Transverse colon (tissue), 4 donors: ENCODE measurements at regions not wholly inside any gene's neighbourhood (a gene's known extent, or its start where the extent isn't known, plus 50 kb on each side); places are given as distances from the start of the nearest gene placed in this dataset.

ENCODE experiments used
- DNase-seq: peaks from one replicate; pipeline ENCODE4 v3.0.0-alpha.2; 2019
- H3K27ac ChIP-seq, 4 donors: fragments of 200-600 bp; sonication (generic); 2 replicates each; pipeline ENCODE4 v1.5.1; 2016 to 2018; ENCODE audit warnings: inconsistent platforms in 4 of 4
- H3K27me3 ChIP-seq: fragments of 200-600 bp; sonication (generic); 2 replicates; pipeline ENCODE4 v1.5.1; 2017; ENCODE audit warnings: inconsistent platforms
- H3K36me3 ChIP-seq, 4 donors: fragments of 200-600 bp; sonication (generic); 2 replicates each; pipeline ENCODE4 v1.5.1; 2017 to 2019; ENCODE audit warnings: inconsistent platforms in 4 of 4
- H3K4me1 ChIP-seq, 4 donors: fragments of 200-600 bp; sonication (generic); 2 replicates each; pipeline ENCODE4 v1.5.1; 2017 to 2020; ENCODE audit warnings: inconsistent platforms in 4 of 4
- H3K4me3 ChIP-seq, 4 donors: fragments of 200-600 bp; sonication (generic); 1 replicate in 1 of 4; 2 replicates in 3 of 4; pipeline versions ENCODE4 v1.5.1 to v1.6.1; 2017 to 2019; ENCODE audit warnings: inconsistent platforms in 4 of 4
- H3K9me3 ChIP-seq, 2 donors: fragments of 200-600 bp; sonication (generic); 2 replicates each; pipeline ENCODE4 v1.5.1; 2017 to 2019; ENCODE audit warnings: inconsistent platforms in 2 of 2
- EP300 ChIP-seq: sonication (generic); formaldehyde crosslinking; IDR thresholded peaks from one replicate; pipeline ENCODE4 v1.6.1; 2017; ENCODE audit warnings: antibody characterized with exemption, low read depth
- POLR2A ChIP-seq: fragments of 450-650 bp; IDR thresholded peaks from one replicate; pipeline ENCODE4 v1.6.1; 2016; ENCODE audit warnings: antibody characterized with exemption, mild to moderate bottlenecking, moderate library complexity
- POLR2AphosphoS5 ChIP-seq, 3 donors: sonication (generic); formaldehyde crosslinking; IDR thresholded peaks; one replicate each; pipeline ENCODE4 v1.6.1; 2016; ENCODE audit warnings: antibody characterized with exemption in 3 of 3
- WGBS, 2 donors: methylation state at CpG; one replicate each; pipeline ENCODE4 v1.1.5; 2018; ENCODE audit warnings: low coverage in 1 of 2; 5-methylcytosine and 5-hydroxymethylcytosine counted together
- in situ Hi-C, 4 donors: fragments of 200-750 bp; cut with MboI; loops; one replicate each; pipeline versions ENCODE4 v1.15.0 to v1.15.1; 2017; ENCODE audit warnings: low sequenced_read_pairs in 3 of 4, low pct_ligation_motif_present in 1 of 4, low pct_unique_long_range_greater_than_20kb in 1 of 4
- intact Hi-C: fragments of 100-400 bp; cut with DNase I; formaldehyde crosslinking; loops from one replicate; pipeline ENCODE4 v1.15.1; 2023; ENCODE audit warnings: low total_unique reads
- TF ChIP-seq, protein P1 (sequence below), 5 experiments: fragments of 200-600 bp in 3 of 5; fragments of 450-650 bp in 2 of 5; sonication (generic) in 3 of 5; IDR thresholded peaks; 1 replicate in 2 of 5; 2 replicates in 3 of 5; pipeline ENCODE4 v1.5.1; 2016 to 2017; ENCODE audit warnings: antibody characterized with exemption in 5 of 5, inconsistent platforms in 3 of 5, mild to moderate bottlenecking in 2 of 5, moderate library complexity in 1 of 5

DNA sequence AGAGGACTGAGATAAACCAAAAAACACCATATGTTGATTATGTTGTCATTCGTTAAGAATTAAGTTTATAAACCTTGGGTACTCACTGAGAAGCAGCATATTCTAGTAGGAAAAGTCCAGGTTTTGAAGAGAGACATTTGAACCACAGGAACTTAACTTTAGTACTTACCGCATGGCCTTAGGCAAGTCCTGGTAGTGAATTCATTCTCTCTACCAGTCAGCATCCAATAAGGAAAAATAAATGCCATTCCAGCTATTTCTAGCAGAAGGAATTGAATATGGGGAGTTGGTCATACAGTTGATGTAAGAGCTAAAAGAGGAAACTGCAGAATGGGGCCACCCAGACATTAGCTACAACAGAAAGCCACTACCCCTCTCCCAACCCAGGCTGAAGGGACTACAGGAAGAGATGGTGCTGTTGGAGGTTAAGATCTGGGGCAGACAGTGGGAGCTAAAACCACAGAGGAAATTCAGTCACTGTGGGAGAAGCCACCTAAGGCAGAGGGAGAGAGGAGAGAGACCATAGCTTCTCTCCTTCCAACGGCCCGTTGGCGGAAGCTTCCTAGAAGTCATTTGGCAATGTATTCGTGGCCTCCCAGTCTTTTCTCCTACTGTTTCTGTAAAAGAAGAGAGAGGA, 133.8 kb upstream of the RARB start:
- TF ChIP-seq POLR2A, result no peak
- TF ChIP-seq, protein P1, sequence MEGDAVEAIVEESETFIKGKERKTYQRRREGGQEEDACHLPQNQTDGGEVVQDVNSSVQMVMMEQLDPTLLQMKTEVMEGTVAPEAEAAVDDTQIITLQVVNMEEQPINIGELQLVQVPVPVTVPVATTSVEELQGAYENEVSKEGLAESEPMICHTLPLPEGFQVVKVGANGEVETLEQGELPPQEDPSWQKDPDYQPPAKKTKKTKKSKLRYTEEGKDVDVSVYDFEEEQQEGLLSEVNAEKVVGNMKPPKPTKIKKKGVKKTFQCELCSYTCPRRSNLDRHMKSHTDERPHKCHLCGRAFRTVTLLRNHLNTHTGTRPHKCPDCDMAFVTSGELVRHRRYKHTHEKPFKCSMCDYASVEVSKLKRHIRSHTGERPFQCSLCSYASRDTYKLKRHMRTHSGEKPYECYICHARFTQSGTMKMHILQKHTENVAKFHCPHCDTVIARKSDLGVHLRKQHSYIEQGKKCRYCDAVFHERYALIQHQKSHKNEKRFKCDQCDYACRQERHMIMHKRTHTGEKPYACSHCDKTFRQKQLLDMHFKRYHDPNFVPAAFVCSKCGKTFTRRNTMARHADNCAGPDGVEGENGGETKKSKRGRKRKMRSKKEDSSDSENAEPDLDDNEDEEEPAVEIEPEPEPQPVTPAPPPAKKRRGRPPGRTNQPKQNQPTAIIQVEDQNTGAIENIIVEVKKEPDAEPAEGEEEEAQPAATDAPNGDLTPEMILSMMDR (IDR thresholded peaks at IDR 0.05), result no peak
- no peak for TF ChIP-seq EP300
- no peak for TF ChIP-seq POLR2AphosphoS5 (IDR thresholded peaks at IDR 0.05)
- intact Hi-C loops (no loop called here), in situ Hi-C loops (no loop called here)
- H3K4me3 ChIP-seq, result no peak overlapping the region
- no peaks in the 10 kb centered on the region for H3K36me3 ChIP-seq
- H3K27ac ChIP-seq, result no peak overlapping the region
- H3K9me3 ChIP-seq, result no peaks in the 10 kb centered on the region
- peaks cover 0 to 8% (median 4%) of the 10 kb centered on the region in 4 donors for H3K4me1 ChIP-seq
- no peaks in the 10 kb centered on the region for H3K27me3 ChIP-seq
- no peak for DNase-seq
- 76 to 88% methylated on average over 6 of the region's 6 CpGs for WGBS, 2 donors

DNA sequence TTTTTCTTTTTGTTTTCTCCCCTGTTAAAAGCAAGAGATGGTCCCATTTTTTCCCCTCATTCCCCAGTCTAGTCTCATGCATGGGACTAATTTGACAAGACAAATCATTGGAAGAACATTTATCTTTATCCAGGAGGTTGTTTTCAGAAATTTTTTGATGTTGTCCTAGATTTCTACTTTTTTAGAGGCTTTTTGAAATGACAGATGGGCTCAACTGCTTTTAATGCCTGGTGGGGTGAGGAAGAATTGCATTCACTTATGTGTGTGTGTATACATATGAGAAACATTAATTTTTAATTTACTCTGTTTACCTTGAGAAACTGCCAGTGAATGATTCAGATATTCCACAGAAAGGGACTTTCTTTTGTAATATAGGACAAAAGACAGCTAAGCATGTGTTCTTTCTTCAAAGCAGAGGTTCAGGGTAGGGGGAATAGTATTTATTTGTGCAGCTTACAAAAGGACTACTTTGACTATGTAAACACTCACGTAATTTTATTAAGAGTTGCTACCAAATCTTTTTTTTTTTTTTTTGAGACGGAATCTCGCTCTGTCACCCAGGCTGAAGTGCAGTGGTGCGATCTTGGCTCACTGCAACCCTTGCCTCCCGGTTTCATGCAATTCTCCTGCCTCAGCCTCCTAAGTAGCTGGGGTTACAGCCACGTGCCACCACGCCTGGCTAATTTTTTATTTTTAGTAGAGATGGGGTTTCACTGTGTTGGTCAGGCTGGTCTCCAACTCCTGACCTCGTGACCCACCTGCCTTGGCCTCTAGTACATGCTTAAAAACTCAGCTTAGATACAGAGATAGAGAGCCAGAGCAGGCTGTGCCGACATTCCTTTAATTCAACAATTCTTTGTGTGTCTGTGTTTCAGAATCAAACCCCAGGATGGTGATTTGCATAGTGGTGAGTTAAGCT, 130.1 kb upstream of the RARB start:
- TF ChIP-seq EP300 (no peak), POLR2A (no peak), POLR2AphosphoS5 (IDR thresholded peaks at IDR 0.05) (no peak)
- TF ChIP-seq, protein P1 (IDR thresholded peaks at IDR 0.05), result no peak
- Histone ChIP-seq H3K4me1 (no peaks in the 10 kb centered on the region), H3K4me3 (no peak overlapping the region), H3K27ac (no peak overlapping the region), H3K27me3 (no peaks in the 10 kb centered on the region), H3K36me3 (no peaks in the 10 kb centered on the region), H3K9me3 (no peaks in the 10 kb centered on the region)
- DNase-seq, result no peak
- in situ Hi-C loops, result no loop called here
- WGBS, 2 donors, result 63 to 86% methylated on average over 3 to 9 of the region's 9 CpGs
- intact Hi-C loops, result no loop called here

DNA sequence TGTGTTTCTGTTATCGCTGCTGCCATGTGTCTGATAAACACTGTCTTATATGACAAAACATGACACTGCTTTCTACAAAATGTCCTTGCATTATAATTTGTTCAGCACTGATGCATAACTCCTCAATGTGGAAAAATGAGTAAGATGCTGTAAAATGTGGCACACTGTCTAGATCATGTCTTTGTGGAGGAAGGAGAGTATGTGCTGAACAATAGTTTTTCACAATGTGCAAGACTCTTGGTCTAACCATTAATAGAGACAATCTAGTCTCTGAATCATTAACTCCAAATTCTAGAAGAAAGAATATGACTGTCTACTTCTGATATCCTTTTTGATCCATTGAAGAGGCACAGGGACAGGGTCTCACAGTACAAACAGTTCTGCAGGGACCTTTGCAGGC, 127.9 kb upstream of the RARB start:
- intact Hi-C loops, result no loop called here
- DNase-seq, result no peak
- no peaks in the 10 kb centered on the region for H3K4me1 ChIP-seq
- TF ChIP-seq POLR2AphosphoS5 (IDR thresholded peaks at IDR 0.05) (no peak), EP300 (no peak), POLR2A (no peak)
- TF ChIP-seq, protein P1 (IDR thresholded peaks at IDR 0.05), result no peak
- no peak overlapping the region for H3K27ac ChIP-seq
- H3K27me3 ChIP-seq, result no peaks in the 10 kb centered on the region
- 89 to 100% methylated on average over 1 of the region's 1 CpG for WGBS, 2 donors
- no peak overlapping the region for H3K4me3 ChIP-seq
- in situ Hi-C loops, result no loop called here
- H3K36me3 ChIP-seq, result no peaks in the 10 kb centered on the region
- no peaks in the 10 kb centered on the region for H3K9me3 ChIP-seq

DNA sequence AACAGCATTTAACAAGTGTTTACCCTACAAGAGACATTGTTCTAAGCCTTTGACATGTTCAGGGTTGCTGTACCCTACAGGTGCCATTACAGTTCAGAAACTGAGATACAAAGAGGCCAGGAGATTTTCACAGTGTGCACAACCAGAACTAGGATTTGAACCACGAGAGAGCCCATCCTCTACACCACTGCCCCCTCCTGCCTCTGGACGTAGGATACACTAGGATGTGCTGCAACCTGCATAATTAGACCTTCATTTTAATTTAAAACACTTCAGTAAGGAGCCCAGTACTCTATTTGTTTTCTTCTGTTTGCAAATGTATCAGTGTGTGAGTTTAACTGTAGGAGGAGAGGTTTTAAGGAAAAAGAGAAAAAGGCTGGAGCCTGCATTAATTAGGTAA, 123.1 kb upstream of the RARB start:
- Histone ChIP-seq H3K9me3 (no peaks in the 10 kb centered on the region), H3K4me1 (no peaks in the 10 kb centered on the region), H3K27ac (no peak overlapping the region), H3K27me3 (no peaks in the 10 kb centered on the region), H3K36me3 (no peaks in the 10 kb centered on the region), H3K4me3 (no peak overlapping the region)
- DNase-seq, result no peak
- no peak for TF ChIP-seq POLR2A
- TF ChIP-seq EP300, result no peak
- TF ChIP-seq, protein P1 (IDR thresholded peaks at IDR 0.05), result no peak
- no peak for TF ChIP-seq POLR2AphosphoS5 (IDR thresholded peaks at IDR 0.05)
- in situ Hi-C loops (no loop called here), intact Hi-C loops (no loop called here)
- WGBS, 2 donors, result 77 to 79% methylated on average over 2 of the region's 2 CpGs
